PFSK-1 (cell line): ENCODE measurements at regions not wholly inside any gene's neighbourhood (a gene's known extent, or its start where the extent isn't known, plus 50 kb on each side); places are given as distances from the start of the nearest gene placed in this dataset.

Source experiments
- FOXP2 ChIP-seq: optimal IDR thresholded peaks from 2 replicates; pipeline ENCODE3; 2011; ENCODE audit warnings: borderline replicate concordance, control low read depth, inconsistent platforms; ENCODE audit not compliant: insufficient read depth; ENCODE audit errors: extremely low read length, extremely low read depth
- POLR2AphosphoS5 ChIP-seq: IDR thresholded peaks from 2 replicates; pipeline ENCODE4 v1.6.1; 2012; ENCODE audit warnings: low read depth, mild to moderate bottlenecking, control low read depth, low read length, moderate library complexity
- SIN3A ChIP-seq: IDR thresholded peaks from 2 replicates; pipeline ENCODE4 v1.6.1; 2012; ENCODE audit warnings: mild to moderate bottlenecking, low read length, moderate library complexity, borderline replicate concordance; ENCODE audit not compliant: insufficient read depth
- TAF1 ChIP-seq: IDR thresholded peaks from 2 replicates; pipeline ENCODE4 v1.6.1; 2012; ENCODE audit warnings: low read length, control low read depth, borderline replicate concordance; ENCODE audit not compliant: insufficient read depth
- TF ChIP-seq, protein P1 (sequence below), 2 experiments: IDR thresholded peaks; 2 replicates each; pipeline versions ENCODE4 v1.6.1 to v1.8.0; 2011 to 2012; ENCODE audit warnings: low read depth in 2 of 2, low read length in 2 of 2, control low read depth in 1 of 2, inconsistent platforms in 1 of 2, mild to moderate bottlenecking in 1 of 2, moderate library complexity in 1 of 2; ENCODE audit not compliant: insufficient read depth in 1 of 2

DNA sequence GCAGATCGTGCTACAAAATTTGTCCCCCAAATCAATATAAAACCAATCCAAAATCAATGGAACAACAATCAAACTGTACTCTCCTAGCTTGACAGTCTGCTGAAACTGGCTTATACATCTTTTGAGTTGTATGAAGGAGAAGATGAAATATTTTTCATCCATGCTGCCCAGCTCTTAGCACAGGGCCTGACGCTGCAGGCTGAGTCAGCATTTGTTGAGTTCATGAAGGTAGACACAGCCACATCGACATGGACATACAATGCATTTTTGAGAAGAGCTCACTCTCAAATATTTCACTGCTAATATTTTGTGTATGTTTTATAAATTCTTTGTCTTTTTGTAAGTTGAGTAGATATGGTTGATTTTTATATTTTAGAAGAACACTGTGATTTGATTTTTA is 327.3 kb downstream of the OTOL1 start:
- TF ChIP-seq FOXP2 (no peak), SIN3A (no peak), POLR2AphosphoS5 (no peak), TAF1 (no peak)
- TF ChIP-seq, protein P1, sequence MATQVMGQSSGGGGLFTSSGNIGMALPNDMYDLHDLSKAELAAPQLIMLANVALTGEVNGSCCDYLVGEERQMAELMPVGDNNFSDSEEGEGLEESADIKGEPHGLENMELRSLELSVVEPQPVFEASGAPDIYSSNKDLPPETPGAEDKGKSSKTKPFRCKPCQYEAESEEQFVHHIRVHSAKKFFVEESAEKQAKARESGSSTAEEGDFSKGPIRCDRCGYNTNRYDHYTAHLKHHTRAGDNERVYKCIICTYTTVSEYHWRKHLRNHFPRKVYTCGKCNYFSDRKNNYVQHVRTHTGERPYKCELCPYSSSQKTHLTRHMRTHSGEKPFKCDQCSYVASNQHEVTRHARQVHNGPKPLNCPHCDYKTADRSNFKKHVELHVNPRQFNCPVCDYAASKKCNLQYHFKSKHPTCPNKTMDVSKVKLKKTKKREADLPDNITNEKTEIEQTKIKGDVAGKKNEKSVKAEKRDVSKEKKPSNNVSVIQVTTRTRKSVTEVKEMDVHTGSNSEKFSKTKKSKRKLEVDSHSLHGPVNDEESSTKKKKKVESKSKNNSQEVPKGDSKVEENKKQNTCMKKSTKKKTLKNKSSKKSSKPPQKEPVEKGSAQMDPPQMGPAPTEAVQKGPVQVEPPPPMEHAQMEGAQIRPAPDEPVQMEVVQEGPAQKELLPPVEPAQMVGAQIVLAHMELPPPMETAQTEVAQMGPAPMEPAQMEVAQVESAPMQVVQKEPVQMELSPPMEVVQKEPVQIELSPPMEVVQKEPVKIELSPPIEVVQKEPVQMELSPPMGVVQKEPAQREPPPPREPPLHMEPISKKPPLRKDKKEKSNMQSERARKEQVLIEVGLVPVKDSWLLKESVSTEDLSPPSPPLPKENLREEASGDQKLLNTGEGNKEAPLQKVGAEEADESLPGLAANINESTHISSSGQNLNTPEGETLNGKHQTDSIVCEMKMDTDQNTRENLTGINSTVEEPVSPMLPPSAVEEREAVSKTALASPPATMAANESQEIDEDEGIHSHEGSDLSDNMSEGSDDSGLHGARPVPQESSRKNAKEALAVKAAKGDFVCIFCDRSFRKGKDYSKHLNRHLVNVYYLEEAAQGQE (IDR thresholded peaks at IDR 0.05; ENCODE audit: insufficient read depth in 1 of 2, low read depth in 2 of 2, low read length in 2 of 2) = no peak

- no peak for TF ChIP-seq FOXP2
These were observed 341.4 kb downstream of the OTOL1 start for GRCh38 chr3:161838021-161838420.

- TF ChIP-seq TAF1 = no peak
- TF ChIP-seq, protein P1 (IDR thresholded peaks at IDR 0.05; ENCODE audit: insufficient read depth in 1 of 2, low read depth in 2 of 2, low read length in 2 of 2) = no peak
These were observed 351.8 kb downstream of the OTOL1 start for GRCh38 chr3:161848376-161848775.

DNA sequence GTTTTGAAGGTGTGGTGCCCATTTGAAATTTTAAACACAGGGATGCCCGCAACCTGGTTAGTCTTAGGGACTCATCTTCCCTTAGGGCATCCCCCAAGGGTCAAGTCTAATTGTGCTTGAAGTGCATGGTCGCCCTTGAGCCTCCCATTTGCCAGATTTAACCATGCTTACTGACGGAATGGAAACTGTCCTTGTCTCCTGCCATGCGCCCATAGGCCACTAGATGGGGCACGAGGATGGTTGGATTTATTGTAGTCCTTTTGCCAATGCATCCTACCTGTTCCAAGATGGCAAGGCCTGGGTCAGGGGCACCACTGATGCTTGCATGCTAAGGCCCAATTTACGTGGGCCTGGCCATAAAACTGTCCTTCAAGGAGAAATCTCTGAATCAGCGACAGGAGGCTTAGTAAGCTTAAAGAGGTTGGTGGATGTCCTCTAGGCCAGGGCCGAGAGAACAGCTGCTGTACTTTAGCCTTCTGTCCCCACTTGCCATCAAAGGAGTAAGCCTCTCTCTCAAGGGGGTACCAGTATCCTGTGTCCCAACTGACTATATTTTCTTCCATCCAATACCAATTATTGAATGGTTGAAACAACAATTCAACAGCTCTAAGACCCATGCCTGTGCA is 355.4 kb downstream of the OTOL1 start:
- TF ChIP-seq POLR2AphosphoS5 (no peak), SIN3A (no peak), FOXP2 (no peak), TAF1 (no peak)
- TF ChIP-seq, protein P1 (IDR thresholded peaks at IDR 0.05; ENCODE audit: insufficient read depth in 1 of 2, low read depth in 2 of 2, low read length in 2 of 2) = no peak

- TF ChIP-seq POLR2AphosphoS5 = no peak
- TF ChIP-seq, protein P1 (IDR thresholded peaks at IDR 0.05; ENCODE audit: insufficient read depth in 1 of 2, low read depth in 2 of 2, low read length in 2 of 2) = no peak
- no peak for TF ChIP-seq FOXP2
- no peak for TF ChIP-seq TAF1
- no peak for TF ChIP-seq SIN3A
These were observed 356.1 kb downstream of the OTOL1 start for GRCh38 chr3:161852744-161853143.
